Uterus (tissue), 3 donors: ENCODE measurements at regions not wholly inside any gene's neighbourhood (a gene's known extent, or its start where the extent isn't known, plus 50 kb on each side); places are given as distances from the start of the nearest gene placed in this dataset.

ENCODE experiments used
- DNase-seq, 2 donors: peaks; one replicate each; pipeline ENCODE4 v3.0.0-alpha.2; 2019 to 2020
- H3K27ac ChIP-seq, 2 donors: fragments of 200-600 bp; sonication (generic); 1 replicate in 1 of 2; 2 replicates in 1 of 2; pipeline ENCODE4 v1.5.1; 2016 to 2018
- H3K27me3 ChIP-seq, 2 donors: fragments of 200-600 bp; sonication (generic); one replicate each; pipeline ENCODE4 v1.5.1; 2018 to 2019; ENCODE audit warnings: control low read depth in 1 of 2
- H3K36me3 ChIP-seq, 2 donors: fragments of 200-600 bp; sonication (generic); one replicate each; pipeline ENCODE4 v1.5.1; 2019; ENCODE audit warnings: control low read depth in 1 of 2
- H3K4me1 ChIP-seq, 2 donors: fragments of 200-600 bp; sonication (generic); one replicate each; pipeline ENCODE4 v1.5.1; 2018 to 2019; ENCODE audit warnings: control low read depth in 1 of 2
- H3K4me3 ChIP-seq, 2 donors: fragments of 200-600 bp; sonication (generic); 1 replicate in 1 of 2; 2 replicates in 1 of 2; pipeline ENCODE4 v1.5.1; 2018 to 2019; ENCODE audit warnings: mild to moderate bottlenecking in 1 of 2
- H3K9me3 ChIP-seq, 2 donors: fragments of 200-600 bp; sonication (generic); one replicate each; pipeline ENCODE4 v1.5.1; 2019; ENCODE audit warnings: control low read depth in 1 of 2
- POLR2A ChIP-seq, 2 donors: fragments of 450-650 bp; IDR thresholded peaks; one replicate each; pipeline ENCODE4 v1.6.1; 2016; ENCODE audit warnings: antibody characterized with exemption in 2 of 2, mild to moderate bottlenecking in 1 of 2, moderate library complexity in 1 of 2
- intact Hi-C: fragments of 100-400 bp; cut with DNase I; formaldehyde crosslinking; loops from one replicate; pipeline ENCODE4 v1.15.1; 2023; ENCODE audit warnings: low total_unique reads
- TF ChIP-seq, protein P1 (sequence below), 4 experiments: fragments of 200-600 bp in 2 of 4; fragments of 450-650 bp in 2 of 4; sonication (generic) in 2 of 4; IDR thresholded peaks; one replicate each; pipeline ENCODE4 v1.5.1; 2016 to 2019; ENCODE audit warnings: antibody characterized with exemption in 4 of 4, mild to moderate bottlenecking in 2 of 4, moderate library complexity in 1 of 4
- donor health status: DM: yes; HTN: yes; CAD: no.

DNA sequence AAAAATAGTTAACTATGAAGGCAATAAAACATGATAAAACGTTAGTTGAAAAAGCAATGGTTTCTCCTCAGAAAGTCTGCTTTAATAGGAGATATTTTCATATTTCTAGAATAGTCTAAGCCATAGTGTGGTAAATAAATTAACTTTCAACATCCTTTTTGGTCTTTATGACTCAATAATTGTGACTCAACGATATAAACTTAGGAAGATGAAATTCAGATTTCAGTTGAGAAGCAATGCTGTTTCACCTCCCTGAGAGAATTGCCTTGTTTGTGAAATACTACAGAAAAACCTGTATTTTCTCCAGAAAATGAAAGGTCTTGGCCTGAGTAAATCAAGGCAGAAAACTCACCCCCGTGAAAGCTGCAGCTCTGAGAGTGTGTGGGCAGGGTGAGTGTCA is 166.9 kb downstream of the ETAA1 start:
- H3K4me1 ChIP-seq = no peaks in the 10 kb centered on the region
- H3K9me3 ChIP-seq = no peaks in the 10 kb centered on the region
- no peaks in the 10 kb centered on the region for H3K36me3 ChIP-seq
- H3K4me3 ChIP-seq = no peak overlapping the region
- TF ChIP-seq, protein P1, sequence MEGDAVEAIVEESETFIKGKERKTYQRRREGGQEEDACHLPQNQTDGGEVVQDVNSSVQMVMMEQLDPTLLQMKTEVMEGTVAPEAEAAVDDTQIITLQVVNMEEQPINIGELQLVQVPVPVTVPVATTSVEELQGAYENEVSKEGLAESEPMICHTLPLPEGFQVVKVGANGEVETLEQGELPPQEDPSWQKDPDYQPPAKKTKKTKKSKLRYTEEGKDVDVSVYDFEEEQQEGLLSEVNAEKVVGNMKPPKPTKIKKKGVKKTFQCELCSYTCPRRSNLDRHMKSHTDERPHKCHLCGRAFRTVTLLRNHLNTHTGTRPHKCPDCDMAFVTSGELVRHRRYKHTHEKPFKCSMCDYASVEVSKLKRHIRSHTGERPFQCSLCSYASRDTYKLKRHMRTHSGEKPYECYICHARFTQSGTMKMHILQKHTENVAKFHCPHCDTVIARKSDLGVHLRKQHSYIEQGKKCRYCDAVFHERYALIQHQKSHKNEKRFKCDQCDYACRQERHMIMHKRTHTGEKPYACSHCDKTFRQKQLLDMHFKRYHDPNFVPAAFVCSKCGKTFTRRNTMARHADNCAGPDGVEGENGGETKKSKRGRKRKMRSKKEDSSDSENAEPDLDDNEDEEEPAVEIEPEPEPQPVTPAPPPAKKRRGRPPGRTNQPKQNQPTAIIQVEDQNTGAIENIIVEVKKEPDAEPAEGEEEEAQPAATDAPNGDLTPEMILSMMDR (IDR thresholded peaks at IDR 0.05) = no peak
- no peak for DNase-seq
- no peaks in the 10 kb centered on the region for H3K27me3 ChIP-seq
- intact Hi-C loops = no loop called here
- H3K27ac ChIP-seq = peak overlapping the region; percentile 2 to 78

DNA sequence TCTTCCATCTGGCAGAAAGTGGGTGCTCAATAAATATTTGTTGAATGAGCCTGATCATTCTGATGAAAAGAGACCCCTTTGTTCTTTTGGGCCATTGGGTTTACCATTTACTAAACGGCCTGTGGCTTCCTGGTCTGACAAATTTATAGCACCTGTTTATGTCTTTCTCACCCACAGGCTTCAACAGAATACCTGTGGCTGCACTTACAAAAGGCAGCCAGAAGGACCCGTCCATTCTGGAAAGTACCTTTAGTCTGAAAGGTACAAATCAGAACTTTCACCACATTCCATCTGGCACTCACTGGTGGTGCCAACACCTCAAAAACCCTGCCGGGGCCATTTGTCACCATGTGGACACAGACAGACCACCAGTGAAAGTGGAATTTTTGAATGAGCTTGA is 167.5 kb downstream of the ETAA1 start:
- intact Hi-C loops = no loop called here
- TF ChIP-seq, protein P1 (IDR thresholded peaks at IDR 0.05) = no peak
- no peak for TF ChIP-seq POLR2A (IDR thresholded peaks at IDR 0.05)
- Histone ChIP-seq H3K4me1 (no peaks in the 10 kb centered on the region), H3K4me3 (no peak overlapping the region), H3K27me3 (no peaks in the 10 kb centered on the region), H3K27ac (peak overlapping the region; percentile 2 to 78), H3K9me3 (no peaks in the 10 kb centered on the region), H3K36me3 (no peaks in the 10 kb centered on the region)
- DNase-seq = no peak

GRCh38 chr2:67565262-67565661 is 168.1 kb downstream of the ETAA1 start:
- TF ChIP-seq, protein P1 (IDR thresholded peaks at IDR 0.05) = no peak
- TF ChIP-seq POLR2A (IDR thresholded peaks at IDR 0.05) = no peak
- Histone ChIP-seq H3K9me3 (no peaks in the 10 kb centered on the region), H3K4me1 (no peaks in the 10 kb centered on the region), H3K36me3 (no peaks in the 10 kb centered on the region), H3K4me3 (no peak overlapping the region), H3K27me3 (no peaks in the 10 kb centered on the region), H3K27ac (peak overlapping the region in 1 of 2 donors; percentile 78)
- intact Hi-C loops = no loop called here
- DNase-seq = no peak

DNA sequence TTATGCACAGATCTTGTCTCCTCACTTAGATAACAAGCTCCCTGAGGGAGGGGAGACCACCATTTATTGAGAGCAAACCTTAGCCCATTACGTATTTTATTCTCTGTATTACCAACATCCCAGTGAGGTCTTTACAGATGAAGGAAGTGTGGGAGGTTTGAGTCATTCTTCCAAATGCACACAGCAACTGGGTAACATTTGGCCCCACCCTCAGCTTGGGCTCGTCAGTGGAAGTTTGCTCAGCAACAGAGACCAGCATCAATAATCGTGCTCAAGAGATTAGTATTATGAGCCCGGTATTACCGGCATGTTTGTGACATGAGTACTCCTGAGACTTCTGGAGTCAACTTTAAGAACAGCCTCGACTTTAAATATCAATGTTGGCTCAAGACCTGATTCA is 168.6 kb downstream of the ETAA1 start:
- no peak for TF ChIP-seq POLR2A (IDR thresholded peaks at IDR 0.05)
- TF ChIP-seq, protein P1 (IDR thresholded peaks at IDR 0.05) = no peak
- intact Hi-C loops = no loop called here
- H3K36me3 ChIP-seq = no peaks in the 10 kb centered on the region
- H3K4me3 ChIP-seq = no peak overlapping the region
- H3K9me3 ChIP-seq = no peaks in the 10 kb centered on the region
- peak overlapping the region in 1 of 2 donors; percentile 78 for H3K27ac ChIP-seq
- no peaks in the 10 kb centered on the region for H3K27me3 ChIP-seq
- H3K4me1 ChIP-seq = no peaks in the 10 kb centered on the region
- no peak for DNase-seq

DNA sequence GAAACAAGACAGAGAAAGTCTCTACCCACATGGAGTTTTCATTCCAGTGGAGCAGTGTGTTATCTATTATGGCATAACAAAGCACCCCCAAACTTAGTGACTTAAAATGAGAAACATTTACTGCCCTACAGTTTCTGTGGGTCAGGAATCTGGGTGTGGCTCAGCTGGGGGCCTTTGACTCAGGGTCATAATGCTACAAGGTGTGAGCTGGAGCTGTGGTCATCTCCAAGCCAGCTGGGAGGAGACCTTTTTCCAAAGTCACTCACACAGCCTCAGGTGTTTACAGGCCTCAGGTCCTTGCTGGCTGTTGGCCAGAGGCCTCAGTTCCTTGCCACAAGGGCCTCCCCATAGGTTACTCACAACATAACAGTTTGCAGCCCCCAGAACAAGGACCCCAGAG is 169.2 kb downstream of the ETAA1 start:
- no peak for DNase-seq
- intact Hi-C loops = no loop called here
- Histone ChIP-seq H3K27me3 (no peaks in the 10 kb centered on the region), H3K4me1 (no peaks in the 10 kb centered on the region), H3K9me3 (no peaks in the 10 kb centered on the region), H3K27ac (peak overlapping the region in 1 of 2 donors; percentile 38), H3K4me3 (no peak overlapping the region), H3K36me3 (no peaks in the 10 kb centered on the region)
- TF ChIP-seq, protein P1 (IDR thresholded peaks at IDR 0.05) = no peak
- no peak for TF ChIP-seq POLR2A (IDR thresholded peaks at IDR 0.05)
